Activated naive CD4-positive, alpha-beta T cell treated with anti-CD3 and anti-CD28 coated beads, Interleukin-2, amount 10 ng/mL, durations not matched to agents 7 days and 5 days (primary cell): ENCODE measurements at regions not wholly inside any gene's neighbourhood (a gene's known extent, or its start where the extent isn't known, plus 50 kb on each side); places are given as distances from the start of the nearest gene placed in this dataset.
"Not testable (repeated sequence)": the region's sequence is repeated elsewhere in the genome, so short reads cannot be mapped to it uniquely, and the experiment has no call there.

ENCODE experiments used
- CTCF ChIA-PET: fragments of 350-600 bp; sonication (Branson Sonifier 250); formaldehyde crosslinking; loops from one replicate; lab custom pipeline; 2021; ENCODE audit warnings: antibody characterized with exemption; lab: Charles Lee
- DNase-seq: peaks from one replicate; pipeline ENCODE4 v3.0.0-alpha.2; 2020
- H3K27ac Mint-ChIP-seq: one replicate; pipeline ENCODE4 v1.8.0; 2021; ENCODE audit warnings: mild to moderate bottlenecking, moderate library complexity, mixed read lengths
- H3K27me3 Mint-ChIP-seq: one replicate; pipeline ENCODE4 v1.8.0; 2021; ENCODE audit warnings: mild to moderate bottlenecking, mixed read lengths
- H3K36me3 Mint-ChIP-seq: one replicate; pipeline ENCODE4 v1.8.0; 2021; ENCODE audit warnings: mixed read lengths
- H3K4me1 Mint-ChIP-seq: one replicate; pipeline ENCODE4 v1.8.0; 2021; ENCODE audit warnings: mixed read lengths
- H3K4me3 Mint-ChIP-seq: one replicate; pipeline ENCODE4 v1.8.0; 2021; ENCODE audit warnings: mild to moderate bottlenecking, moderate library complexity, mixed read lengths
- H3K9me3 Mint-ChIP-seq: one replicate; pipeline ENCODE4 v1.8.0; 2021; ENCODE audit warnings: mixed read lengths

DNA sequence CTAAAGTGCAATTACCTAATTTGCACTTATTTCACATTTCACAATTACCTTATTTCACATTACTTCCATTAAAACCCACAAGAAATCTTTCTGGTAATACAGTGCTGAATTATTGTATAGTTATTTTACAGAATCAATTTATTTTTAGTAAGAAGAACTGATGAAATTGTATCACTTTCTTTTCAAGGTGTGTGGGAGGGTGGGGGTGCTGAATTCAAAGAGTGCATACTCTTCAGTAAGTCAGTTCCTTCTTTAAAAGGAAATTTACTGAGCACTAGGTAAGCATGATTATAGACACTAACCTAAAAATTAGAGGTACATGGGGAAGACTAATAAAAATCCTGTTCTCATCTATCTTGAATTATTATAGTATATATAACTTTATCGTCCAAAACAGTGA lies 731.6 kb upstream of the ADGRL4 start:
- Mint-ChIP-seq H3K36me3 (no peaks in the 10 kb centered on the region), H3K27ac (no peak overlapping the region), H3K4me1 (no peaks in the 10 kb centered on the region), H3K4me3 (no peak overlapping the region), H3K27me3 (no peaks in the 10 kb centered on the region), H3K9me3 (peaks cover 11% of the 10 kb centered on the region)
- CTCF ChIA-PET = no interaction called here
- DNase-seq = no peak

DNA sequence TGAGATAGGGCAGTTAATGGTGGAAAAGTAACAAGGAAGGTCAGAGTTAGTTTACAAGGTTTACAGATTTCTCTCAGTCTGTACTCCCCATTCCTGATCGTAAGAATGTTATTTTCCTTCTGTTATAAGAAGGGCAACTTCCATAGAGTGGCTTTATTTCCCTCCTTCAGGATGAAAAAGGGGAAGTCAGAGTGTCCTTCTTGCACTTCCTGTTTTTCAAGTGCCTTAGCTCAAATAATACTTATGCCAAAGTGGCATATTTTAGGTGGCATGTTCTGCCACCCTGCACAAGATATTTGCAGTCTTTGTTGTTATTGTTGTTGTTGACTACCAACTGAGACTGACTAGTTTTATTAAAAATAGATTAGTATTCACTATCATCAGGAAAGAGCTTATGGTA lies 730.7 kb upstream of the ADGRL4 start:
- Mint-ChIP-seq H3K4me3 (no peak overlapping the region), H3K27ac (no peak overlapping the region), H3K9me3 (peaks cover 11% of the 10 kb centered on the region), H3K27me3 (no peaks in the 10 kb centered on the region), H3K36me3 (no peaks in the 10 kb centered on the region), H3K4me1 (no peaks in the 10 kb centered on the region)
- no peak for DNase-seq
- CTCF ChIA-PET = no interaction called here

DNA sequence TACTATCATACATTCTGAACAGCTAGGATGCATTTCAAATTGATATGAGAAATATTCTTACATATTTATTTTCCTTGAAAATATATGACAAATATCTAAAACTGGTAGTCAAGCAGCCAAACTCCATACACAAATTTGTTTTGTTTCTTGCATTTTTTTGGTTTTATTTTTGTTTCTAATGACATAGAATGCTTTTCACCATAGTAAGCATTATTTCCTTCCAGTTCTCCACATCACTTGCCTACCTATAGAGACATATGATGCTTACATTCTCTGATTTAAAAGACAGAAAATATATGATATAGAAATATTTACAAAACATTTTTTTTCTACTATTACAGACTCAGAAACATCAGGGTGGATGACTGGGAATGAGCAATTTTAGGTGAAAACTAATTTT lies 726.4 kb upstream of the ADGRL4 start:
- H3K9me3 Mint-ChIP-seq = peaks cover 14% of the 10 kb centered on the region
- no peaks in the 10 kb centered on the region for H3K4me1 Mint-ChIP-seq
- no peak for DNase-seq
- CTCF ChIA-PET = no interaction called here
- H3K27ac Mint-ChIP-seq = no peak overlapping the region
- H3K4me3 Mint-ChIP-seq = no peak overlapping the region
- no peaks in the 10 kb centered on the region for H3K27me3 Mint-ChIP-seq
- H3K36me3 Mint-ChIP-seq = no peaks in the 10 kb centered on the region

DNA sequence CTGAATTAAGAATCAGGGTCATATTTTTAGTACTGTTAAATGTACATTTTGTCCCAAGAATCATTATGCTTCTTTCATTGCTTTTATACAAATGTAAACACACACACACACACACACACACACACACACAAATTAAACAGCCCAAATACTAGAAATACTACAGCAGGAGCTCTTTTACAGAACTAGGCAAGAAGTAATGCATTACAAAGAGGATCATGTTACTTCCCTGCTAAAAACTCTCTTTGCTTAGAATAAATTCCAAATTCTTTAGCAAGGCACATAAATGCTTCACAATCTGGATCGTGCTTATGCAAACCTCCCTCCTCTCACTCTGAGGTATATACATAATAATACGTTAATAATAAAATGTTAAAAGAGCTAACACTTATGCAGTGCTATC lies 720.4 kb upstream of the ADGRL4 start:
- no peaks in the 10 kb centered on the region for H3K4me1 Mint-ChIP-seq
- H3K27me3 Mint-ChIP-seq = no peaks in the 10 kb centered on the region
- H3K9me3 Mint-ChIP-seq = peaks cover 3% of the 10 kb centered on the region
- DNase-seq = no peak
- CTCF ChIA-PET = no interaction called here
- H3K4me3 Mint-ChIP-seq = no peak overlapping the region
- no peaks in the 10 kb centered on the region for H3K36me3 Mint-ChIP-seq
- no peak overlapping the region for H3K27ac Mint-ChIP-seq

DNA sequence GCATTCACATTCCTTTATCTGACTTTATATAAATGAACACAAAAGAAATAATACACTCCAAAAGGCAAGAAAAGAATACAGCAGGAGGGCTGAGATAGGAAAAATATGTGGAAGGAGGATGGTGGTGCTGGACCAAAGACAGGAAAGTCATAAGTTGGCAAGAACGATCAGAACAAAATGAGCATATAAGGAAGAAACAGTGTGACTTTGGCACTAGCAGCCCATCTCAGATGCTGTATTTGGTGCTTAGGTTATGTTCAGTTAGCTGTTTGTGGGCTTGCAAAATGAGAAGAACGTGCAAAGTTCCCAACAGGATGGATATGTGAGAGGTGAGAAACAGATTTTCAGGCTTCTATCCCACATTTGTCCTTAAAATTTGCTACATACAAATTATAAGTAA lies 719.8 kb upstream of the ADGRL4 start:
- no peak for DNase-seq
- peaks cover 3% of the 10 kb centered on the region for H3K9me3 Mint-ChIP-seq
- CTCF ChIA-PET = no interaction called here
- H3K36me3 Mint-ChIP-seq = no peaks in the 10 kb centered on the region
- no peaks in the 10 kb centered on the region for H3K27me3 Mint-ChIP-seq
- H3K27ac Mint-ChIP-seq = no peak overlapping the region
- no peak overlapping the region for H3K4me3 Mint-ChIP-seq
- no peaks in the 10 kb centered on the region for H3K4me1 Mint-ChIP-seq

DNA sequence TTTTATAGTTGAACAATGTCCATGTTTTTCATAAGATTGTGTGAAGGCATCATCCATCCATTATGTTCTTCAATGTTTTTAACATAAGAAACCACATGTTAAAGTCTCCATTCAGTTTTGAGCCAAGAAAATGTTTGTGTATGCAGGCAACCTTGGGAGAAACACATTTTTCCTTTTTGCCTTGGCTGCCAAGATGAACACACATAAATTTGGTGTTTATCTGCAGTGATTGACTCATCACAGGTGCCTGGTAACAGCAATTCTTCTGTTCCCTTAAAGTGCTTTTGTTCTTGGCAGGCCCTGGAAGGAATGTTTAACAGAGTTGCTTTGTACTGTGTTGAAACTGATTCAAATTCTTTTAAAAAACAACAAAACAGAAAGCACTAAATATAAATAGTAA lies 709.9 kb upstream of the ADGRL4 start:
- Mint-ChIP-seq H3K9me3 (peaks cover 13% of the 10 kb centered on the region), H3K27ac (no peak overlapping the region), H3K4me1 (no peaks in the 10 kb centered on the region), H3K4me3 (no peak overlapping the region), H3K27me3 (no peaks in the 10 kb centered on the region), H3K36me3 (no peaks in the 10 kb centered on the region)
- CTCF ChIA-PET = no interaction called here
- no peak for DNase-seq

DNA sequence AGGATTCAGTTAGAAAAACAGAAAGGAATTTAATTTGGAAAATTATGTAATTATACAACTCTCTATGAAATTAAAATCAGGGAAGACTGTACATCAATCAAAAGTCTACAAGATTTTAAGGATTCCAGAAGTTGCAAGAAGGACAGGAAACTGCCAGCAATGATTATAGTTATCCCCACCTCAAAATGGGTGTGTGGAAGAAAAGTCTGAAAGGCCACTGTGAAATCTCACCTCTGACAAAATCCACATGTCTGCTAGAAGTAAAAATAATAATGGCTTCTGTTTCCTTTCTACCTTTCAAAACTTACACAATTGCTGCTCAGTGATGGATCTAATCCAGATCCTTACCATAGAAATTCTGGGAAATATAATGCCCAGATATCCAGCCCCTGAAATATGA lies 708.1 kb upstream of the ADGRL4 start:
- no peak for DNase-seq
- H3K4me1 Mint-ChIP-seq = no peaks in the 10 kb centered on the region
- CTCF ChIA-PET = no interaction called here
- H3K36me3 Mint-ChIP-seq = no peaks in the 10 kb centered on the region
- H3K9me3 Mint-ChIP-seq = peaks cover 10% of the 10 kb centered on the region
- H3K27ac Mint-ChIP-seq = no peak overlapping the region
- no peak overlapping the region for H3K4me3 Mint-ChIP-seq
- no peaks in the 10 kb centered on the region for H3K27me3 Mint-ChIP-seq

DNA sequence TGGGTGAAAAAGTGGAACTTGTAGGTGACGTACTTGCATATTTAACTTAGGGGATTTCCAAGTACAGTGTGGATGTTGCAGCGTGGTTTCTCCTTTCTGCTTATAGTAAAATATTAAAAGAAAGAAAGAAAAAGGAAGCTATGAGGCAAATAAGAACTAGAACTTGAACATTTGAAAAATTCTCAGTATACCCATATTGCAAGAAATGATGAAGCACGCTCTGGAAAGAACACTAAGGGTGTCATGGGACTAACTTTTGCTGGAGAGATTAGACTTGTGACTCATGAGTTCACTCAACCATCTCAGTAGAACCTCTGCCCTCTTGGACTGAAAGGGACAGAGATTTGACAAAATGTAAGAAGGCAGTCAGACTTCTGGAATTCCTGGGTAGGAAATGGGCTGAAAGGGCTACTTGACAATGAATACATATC lies 704.5 kb upstream of the ADGRL4 start:
- no peak overlapping the region for H3K27ac Mint-ChIP-seq
- H3K27me3 Mint-ChIP-seq = no peaks in the 10 kb centered on the region
- CTCF ChIA-PET = no interaction called here
- H3K9me3 Mint-ChIP-seq = peaks cover 1% of the 10 kb centered on the region
- no peaks in the 10 kb centered on the region for H3K36me3 Mint-ChIP-seq
- no peaks in the 10 kb centered on the region for H3K4me1 Mint-ChIP-seq
- H3K4me3 Mint-ChIP-seq = no peak overlapping the region
- no peak for DNase-seq

DNA sequence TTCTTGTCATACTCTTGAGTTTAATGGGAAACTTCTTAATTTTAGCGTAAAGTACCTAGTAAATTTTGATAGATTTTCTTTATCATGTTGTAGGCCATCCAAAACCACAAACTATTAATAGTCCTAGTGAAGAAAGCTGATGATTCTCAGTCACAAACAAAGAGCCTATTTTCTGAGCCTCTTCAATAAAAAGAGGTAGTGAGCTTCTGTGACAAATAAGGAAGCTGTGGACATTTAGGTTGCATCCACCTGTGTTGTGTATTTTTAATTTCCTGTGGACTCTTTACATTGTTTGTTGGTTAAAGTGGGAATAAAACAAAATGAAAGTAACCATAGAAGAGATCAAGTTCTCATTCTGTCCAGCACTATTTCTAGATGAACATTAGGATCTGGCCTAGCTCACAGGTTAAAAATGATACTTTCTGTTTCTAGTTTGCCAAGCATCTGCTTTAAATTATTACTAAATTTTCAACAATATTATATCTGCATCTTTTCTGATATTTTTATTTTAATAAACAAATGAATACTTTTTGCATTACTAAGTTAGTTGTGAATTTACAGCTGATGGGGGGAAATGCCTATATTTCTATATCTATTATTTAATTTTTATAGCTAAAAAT lies 702.2 kb upstream of the ADGRL4 start:
- no peaks in the 10 kb centered on the region for H3K4me1 Mint-ChIP-seq
- H3K4me3 Mint-ChIP-seq = no peak overlapping the region

DNA sequence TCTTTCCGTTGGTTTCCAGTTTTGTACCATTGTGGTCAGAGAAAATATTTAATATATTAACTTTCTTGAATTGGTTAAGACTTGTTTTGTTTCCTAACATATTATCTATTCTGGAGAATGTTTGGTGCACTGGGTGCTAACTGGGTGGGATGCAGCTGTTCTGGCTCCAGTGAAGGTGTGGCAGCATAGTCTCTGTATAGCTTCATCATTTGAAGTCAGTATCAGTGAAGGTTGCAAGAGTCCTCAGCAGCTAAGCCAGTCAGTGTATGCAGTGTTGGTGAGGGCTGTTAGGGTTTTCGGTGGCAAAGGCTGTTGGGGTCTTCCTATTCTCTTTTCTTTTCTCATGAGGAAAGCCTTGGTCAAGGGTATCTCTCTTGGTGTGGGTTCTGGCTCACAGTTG lies 698.7 kb upstream of the ADGRL4 start:
- peaks cover 19% of the 10 kb centered on the region for H3K9me3 Mint-ChIP-seq
- H3K4me1 Mint-ChIP-seq = no peaks in the 10 kb centered on the region
- H3K36me3 Mint-ChIP-seq = no peaks in the 10 kb centered on the region
- H3K27me3 Mint-ChIP-seq = no peaks in the 10 kb centered on the region
- no peak overlapping the region for H3K27ac Mint-ChIP-seq
- CTCF ChIA-PET = no interaction called here
- no peak for DNase-seq
- H3K4me3 Mint-ChIP-seq = no peak overlapping the region

More for the DNA sequence above, 702.2 kb upstream of the ADGRL4 start:
- H3K36me3 Mint-ChIP-seq = no peaks in the 10 kb centered on the region
- no peak for DNase-seq
- no peaks in the 10 kb centered on the region for H3K27me3 Mint-ChIP-seq
- no peak overlapping the region for H3K27ac Mint-ChIP-seq
- CTCF ChIA-PET = no interaction called here
- H3K9me3 Mint-ChIP-seq = peaks cover 1% of the 10 kb centered on the region

DNA sequence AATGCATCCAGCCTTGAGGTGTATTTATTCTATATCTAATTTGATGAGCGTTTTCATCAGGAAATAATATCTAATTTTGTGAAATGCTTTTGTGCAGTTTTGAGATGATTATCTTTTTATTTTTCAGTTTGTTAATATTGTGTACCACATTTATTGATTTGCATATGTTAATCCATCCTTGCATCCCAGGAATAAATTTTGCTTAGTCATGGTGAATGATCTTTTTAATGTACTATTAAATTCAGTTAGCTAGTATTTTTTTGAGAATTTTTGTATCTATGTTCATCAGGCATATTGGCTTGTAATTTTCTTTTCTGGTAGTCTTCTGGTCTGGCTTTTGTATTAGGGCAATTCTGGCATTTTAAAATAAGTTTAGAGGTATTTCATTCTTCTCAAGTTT lies 697.5 kb upstream of the ADGRL4 start:
- DNase-seq = no peak
- no peak overlapping the region for H3K4me3 Mint-ChIP-seq
- no peak overlapping the region for H3K27ac Mint-ChIP-seq
- H3K36me3 Mint-ChIP-seq = no peaks in the 10 kb centered on the region
- CTCF ChIA-PET = no interaction called here
- H3K4me1 Mint-ChIP-seq = no peaks in the 10 kb centered on the region
- no peaks in the 10 kb centered on the region for H3K27me3 Mint-ChIP-seq
- peaks cover 27% of the 10 kb centered on the region for H3K9me3 Mint-ChIP-seq

DNA sequence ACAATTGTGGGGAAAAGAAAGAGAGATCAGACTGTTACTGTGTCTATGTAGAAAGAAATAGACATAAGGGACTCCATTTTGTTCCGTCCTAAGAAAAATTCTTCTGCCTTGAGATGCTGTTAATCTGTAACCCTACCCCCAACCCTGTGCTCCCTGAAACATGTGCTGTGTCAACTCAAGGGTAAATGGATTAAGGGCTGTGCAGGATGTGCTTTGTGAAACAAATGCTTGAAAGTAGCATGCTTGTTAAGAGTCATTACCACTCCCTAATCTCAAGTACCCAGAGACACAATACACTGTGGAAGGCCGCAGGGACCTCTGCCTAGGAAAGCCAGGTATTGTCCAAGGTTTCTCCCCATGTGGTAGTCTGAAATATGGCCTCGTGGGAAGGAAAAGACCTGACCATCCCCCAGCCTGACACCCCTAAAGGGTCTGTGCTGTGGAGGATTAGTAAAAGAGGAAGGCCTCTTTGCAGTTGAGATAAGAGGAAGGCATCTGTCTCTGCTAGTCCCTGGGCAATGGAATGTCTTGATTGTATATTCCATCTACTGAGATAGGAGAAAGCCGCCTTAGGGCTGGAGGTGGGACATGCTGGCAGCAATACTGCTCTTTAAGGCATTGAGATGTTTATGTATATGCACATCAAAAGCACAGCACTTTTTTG lies 695.9 kb upstream of the ADGRL4 start:
- H3K36me3 Mint-ChIP-seq, H3K4me3 Mint-ChIP-seq, H3K27ac Mint-ChIP-seq, CTCF ChIA-PET, H3K27me3 Mint-ChIP-seq, H3K4me1 Mint-ChIP-seq, DNase-seq: not testable (repeated sequence)
- peaks cover 34% of the 10 kb centered on the region for H3K9me3 Mint-ChIP-seq

DNA sequence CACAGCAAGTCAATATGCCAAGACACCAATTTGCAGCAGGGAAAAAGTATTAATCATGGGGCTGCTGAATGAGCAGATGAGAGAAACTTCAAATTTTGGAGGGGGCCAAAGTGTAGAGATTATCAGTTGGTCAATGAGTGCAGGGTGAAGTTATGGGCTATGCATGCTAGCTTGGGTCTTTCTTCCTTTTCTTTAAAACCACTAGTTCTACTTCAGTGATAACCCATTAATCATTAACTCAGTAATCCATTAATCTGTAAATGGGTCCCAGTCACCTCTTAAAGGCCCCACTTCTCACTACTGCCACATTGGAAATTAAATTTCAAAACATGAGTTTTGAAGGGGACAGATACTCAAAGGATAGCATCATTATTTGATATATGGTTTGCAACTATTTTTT lies 688.6 kb upstream of the ADGRL4 start:
- peaks cover 16% of the 10 kb centered on the region for H3K9me3 Mint-ChIP-seq
- no peak for DNase-seq
- no peaks in the 10 kb centered on the region for H3K4me1 Mint-ChIP-seq
- H3K27me3 Mint-ChIP-seq = no peaks in the 10 kb centered on the region
- no peaks in the 10 kb centered on the region for H3K36me3 Mint-ChIP-seq
- H3K4me3 Mint-ChIP-seq = no peak overlapping the region
- CTCF ChIA-PET = no interaction called here
- H3K27ac Mint-ChIP-seq = no peak overlapping the region

DNA sequence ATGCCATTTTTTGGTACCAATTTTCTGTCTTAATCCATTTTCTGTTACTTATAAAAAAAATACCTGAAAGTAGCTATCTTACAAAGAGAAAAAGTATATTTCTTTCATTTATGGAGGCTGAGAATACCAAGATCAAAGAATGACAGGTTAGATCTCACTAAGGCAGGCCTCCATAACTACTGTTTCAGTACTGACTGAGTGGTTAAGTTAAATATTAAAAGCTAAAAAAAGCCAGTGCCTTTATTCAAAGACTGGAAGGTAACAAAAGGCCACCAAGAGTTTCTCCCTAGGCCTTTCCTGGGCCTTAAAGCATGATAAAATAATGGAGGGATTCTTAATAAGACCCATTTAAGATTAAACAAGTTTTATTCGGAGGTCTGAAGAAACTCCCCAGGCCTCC lies 687.7 kb upstream of the ADGRL4 start:
- Mint-ChIP-seq H3K4me3 (no peak overlapping the region), H3K4me1 (no peaks in the 10 kb centered on the region), H3K27me3 (no peaks in the 10 kb centered on the region), H3K9me3 (peaks cover 11% of the 10 kb centered on the region), H3K36me3 (no peaks in the 10 kb centered on the region), H3K27ac (no peak overlapping the region)
- DNase-seq = no peak
- CTCF ChIA-PET = no interaction called here

DNA sequence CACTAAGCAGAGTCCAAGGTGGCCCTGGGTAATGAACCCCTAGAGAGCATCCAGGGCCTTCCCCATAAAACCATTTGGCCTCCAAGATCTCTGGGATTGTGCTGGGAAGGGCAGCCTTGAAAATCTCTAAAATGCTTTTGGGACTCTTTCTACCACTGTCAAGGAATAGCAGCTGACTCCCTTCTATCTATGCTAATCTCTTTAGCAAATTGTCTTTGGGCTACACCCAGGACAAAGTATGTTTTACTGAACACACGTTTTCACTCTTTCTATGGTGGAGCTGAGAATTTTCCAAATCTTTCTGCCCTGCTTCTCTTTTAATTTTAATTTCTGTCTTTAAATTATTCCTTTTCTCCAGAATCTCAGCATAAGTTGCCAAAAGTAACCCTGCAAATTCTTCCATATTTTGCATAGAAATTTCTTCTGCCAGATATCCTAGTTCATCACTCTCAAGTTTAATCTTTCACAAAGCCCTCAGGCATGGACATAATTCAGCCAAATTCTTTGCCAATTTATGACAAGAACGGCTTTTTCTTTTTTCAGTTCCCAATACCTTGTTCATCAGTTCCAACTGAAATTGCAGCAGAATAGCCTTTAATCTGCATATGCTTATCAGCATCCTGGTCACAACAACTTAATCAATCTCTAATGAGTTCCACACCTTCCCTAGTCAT lies 687.0 kb upstream of the ADGRL4 start:
- H3K4me3 Mint-ChIP-seq = no peak overlapping the region
- no peaks in the 10 kb centered on the region for H3K4me1 Mint-ChIP-seq

More for the DNA sequence above, 687.0 kb upstream of the ADGRL4 start:
- Mint-ChIP-seq H3K27ac (no peak overlapping the region), H3K27me3 (no peaks in the 10 kb centered on the region), H3K9me3 (peaks cover 4% of the 10 kb centered on the region), H3K36me3 (no peaks in the 10 kb centered on the region)
- no peak for DNase-seq
- CTCF ChIA-PET = no interaction called here
